ENCODE measurements at regions not wholly inside any gene's neighbourhood (a gene's known extent, or its start where the extent isn't known, plus 50 kb on each side); places are given as distances from the start of the nearest gene placed in this dataset.

GRCh38 chr2:220000080-220000479 is 372.6 kb downstream of the SLC4A3 start:
- no peak for TF ChIP-seq POLR2A (IDR thresholded peaks at IDR 0.05)
- no peak for TF ChIP-seq CTCF (IDR thresholded peaks at IDR 0.05 in 4 of 5, conservative IDR thresholded peaks at IDR 0.05 in 1 of 5)

Data from gastrocnemius medialis (tissue), 4 donors.